ENCODE measurements at regions not wholly inside any gene's neighbourhood (a gene's known extent, or its start where the extent isn't known, plus 50 kb on each side); places are given as distances from the start of the nearest gene placed in this dataset.
"Not testable (repeated sequence)": the region's sequence is repeated elsewhere in the genome, so short reads cannot be mapped to it uniquely, and the experiment has no call there.

- DNase-seq (no peak), FAIRE-seq (no peak)
- Histone ChIP-seq H3K9ac (ENCODE audit: low read length in 3 of 3) (no peak overlapping the region), H3K4me1 (ENCODE audit: control insufficient read depth in 2 of 3, insufficient read depth in 2 of 3, low read depth in 1 of 3, low read length in 3 of 3) (no peaks in the 10 kb centered on the region), H3K27ac (ENCODE audit: low read depth in 2 of 2, low read length in 2 of 2) (no peak overlapping the region), H3K36me3 (ENCODE audit: control insufficient read depth in 2 of 3, insufficient read depth in 3 of 3, low read length in 3 of 3) (no peaks in the 10 kb centered on the region), H3K4me3 (ENCODE audit: low read length in 3 of 3) (no peak overlapping the region), H3K27me3 (ENCODE audit: control insufficient read depth, insufficient read depth, low read length) (no peaks in the 10 kb centered on the region), H3K9me3 (ENCODE audit: control insufficient read depth in 2 of 3, insufficient read depth in 1 of 3, low read length in 3 of 3) (no peaks in the 10 kb centered on the region)
- TF ChIP-seq CTCF (IDR thresholded peaks at IDR 0.05; ENCODE audit: borderline replicate concordance, extremely low read depth, insufficient read depth): no peak
- intact Hi-C loops (cut with DNase I): no loop called here
These were observed 133.6 kb downstream of the PLPPR4 start for GRCh38 chr1:99397863-99398262.

DNA sequence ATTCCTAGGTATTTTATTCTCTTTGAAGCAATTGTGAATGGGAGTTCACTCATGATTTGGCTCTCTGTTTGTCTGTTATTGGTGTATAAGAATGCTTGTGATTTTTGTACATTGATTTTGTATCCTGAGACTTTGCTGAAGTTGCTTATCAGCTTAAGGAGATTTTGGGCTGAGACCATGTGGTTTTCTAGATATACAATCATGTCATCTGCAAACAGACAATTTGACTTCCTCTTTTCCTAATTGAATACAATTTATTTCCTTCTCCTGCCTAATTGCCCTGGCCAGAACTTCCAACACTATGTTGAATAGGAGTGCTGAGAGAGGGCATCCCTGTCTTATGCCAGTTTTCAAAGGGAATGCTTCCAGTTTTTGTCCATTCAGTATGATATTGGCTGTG lies 137.3 kb downstream of the PLPPR4 start:
- H3K36me3 ChIP-seq (ENCODE audit: control insufficient read depth in 2 of 3, insufficient read depth in 3 of 3, low read length in 3 of 3); H3K27ac ChIP-seq (ENCODE audit: low read depth in 2 of 2, low read length in 2 of 2); H3K4me1 ChIP-seq (ENCODE audit: control insufficient read depth in 2 of 3, insufficient read depth in 2 of 3, low read depth in 1 of 3, low read length in 3 of 3); H3K9ac ChIP-seq (ENCODE audit: low read length in 3 of 3); intact Hi-C loops (cut with DNase I); H3K4me3 ChIP-seq (ENCODE audit: low read length in 3 of 3); DNase-seq; H3K27me3 ChIP-seq (ENCODE audit: control insufficient read depth, insufficient read depth, low read length); FAIRE-seq; H3K9me3 ChIP-seq (ENCODE audit: control insufficient read depth in 2 of 3, insufficient read depth in 1 of 3, low read length in 3 of 3): not testable (repeated sequence)

DNA sequence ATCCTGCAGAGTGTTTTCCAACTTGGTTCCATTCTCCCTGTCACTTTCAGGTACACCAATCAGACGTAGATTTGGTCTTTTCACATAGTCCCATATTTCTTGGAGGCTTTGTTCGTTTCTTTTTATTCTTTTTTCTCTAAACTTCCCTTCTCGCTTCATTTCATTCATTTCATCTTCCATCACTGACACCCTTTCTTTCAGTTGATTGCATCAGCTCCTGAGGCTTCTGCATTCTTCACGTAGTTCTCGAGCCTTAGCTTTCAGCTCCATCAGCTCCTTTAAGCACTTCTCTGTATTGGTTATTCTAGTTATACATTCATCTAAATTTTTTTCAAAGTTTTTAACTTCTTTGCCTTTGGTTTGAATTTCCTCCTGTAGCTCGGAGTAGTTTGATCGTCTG lies 140.1 kb downstream of the PLPPR4 start:
- intact Hi-C loops (cut with DNase I); H3K36me3 ChIP-seq (ENCODE audit: control insufficient read depth in 2 of 3, insufficient read depth in 3 of 3, low read length in 3 of 3); FAIRE-seq; H3K4me3 ChIP-seq (ENCODE audit: low read length in 3 of 3); H3K9me3 ChIP-seq (ENCODE audit: control insufficient read depth in 2 of 3, insufficient read depth in 1 of 3, low read length in 3 of 3); H3K9ac ChIP-seq (ENCODE audit: low read length in 3 of 3); H3K27me3 ChIP-seq (ENCODE audit: control insufficient read depth, insufficient read depth, low read length); DNase-seq; H3K27ac ChIP-seq (ENCODE audit: low read depth in 2 of 2, low read length in 2 of 2); H3K4me1 ChIP-seq (ENCODE audit: control insufficient read depth in 2 of 3, insufficient read depth in 2 of 3, low read depth in 1 of 3, low read length in 3 of 3): not testable (repeated sequence)

DNA sequence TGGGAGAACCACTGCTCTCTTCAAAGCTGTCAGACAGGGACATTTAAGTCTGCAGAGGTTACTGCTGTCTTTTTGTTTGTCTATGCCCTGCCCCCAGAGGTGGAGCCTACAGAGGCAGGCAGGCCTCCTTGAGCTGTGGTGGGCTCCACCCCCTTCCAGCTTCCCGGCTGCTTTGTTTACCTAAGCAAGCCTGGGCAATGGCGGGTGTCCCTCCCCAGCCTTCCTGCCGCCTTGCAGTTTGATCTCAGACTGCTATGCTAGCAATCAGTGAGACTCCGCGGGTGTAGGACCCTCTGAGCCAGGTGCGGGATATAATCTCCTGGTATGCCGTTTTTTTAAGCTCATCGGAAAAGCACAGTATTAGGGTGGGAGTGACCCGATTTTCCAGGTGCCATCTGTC lies 141.0 kb downstream of the PLPPR4 start:
- H3K27ac ChIP-seq (ENCODE audit: low read depth in 2 of 2, low read length in 2 of 2); FAIRE-seq; H3K36me3 ChIP-seq (ENCODE audit: control insufficient read depth in 2 of 3, insufficient read depth in 3 of 3, low read length in 3 of 3); H3K4me1 ChIP-seq (ENCODE audit: control insufficient read depth in 2 of 3, insufficient read depth in 2 of 3, low read depth in 1 of 3, low read length in 3 of 3); H3K27me3 ChIP-seq (ENCODE audit: control insufficient read depth, insufficient read depth, low read length); intact Hi-C loops (cut with DNase I); H3K4me3 ChIP-seq (ENCODE audit: low read length in 3 of 3); H3K9ac ChIP-seq (ENCODE audit: low read length in 3 of 3); H3K9me3 ChIP-seq (ENCODE audit: control insufficient read depth in 2 of 3, insufficient read depth in 1 of 3, low read length in 3 of 3): not testable (repeated sequence)
- peak in 1 of 5 donors; percentile 29 for DNase-seq

- no peak for TF ChIP-seq CTCF (IDR thresholded peaks at IDR 0.05; ENCODE audit: borderline replicate concordance, extremely low read depth, insufficient read depth)
- H3K9ac ChIP-seq (ENCODE audit: low read length in 3 of 3): no peak overlapping the region
- no peaks in the 10 kb centered on the region for H3K4me1 ChIP-seq (ENCODE audit: control insufficient read depth in 2 of 3, insufficient read depth in 2 of 3, low read depth in 1 of 3, low read length in 3 of 3)
- no peaks in the 10 kb centered on the region for H3K9me3 ChIP-seq (ENCODE audit: control insufficient read depth in 2 of 3, insufficient read depth in 1 of 3, low read length in 3 of 3)
- no peak for FAIRE-seq
- H3K27me3 ChIP-seq (ENCODE audit: control insufficient read depth, insufficient read depth, low read length): no peaks in the 10 kb centered on the region
- no peak overlapping the region for H3K4me3 ChIP-seq (ENCODE audit: low read length in 3 of 3)
- no peak overlapping the region for H3K27ac ChIP-seq (ENCODE audit: low read depth in 2 of 2, low read length in 2 of 2)
- intact Hi-C loops (cut with DNase I): no loop called here
- no peaks in the 10 kb centered on the region for H3K36me3 ChIP-seq (ENCODE audit: control insufficient read depth in 2 of 3, insufficient read depth in 3 of 3, low read length in 3 of 3)
- no peak for DNase-seq
These were observed 142.7 kb downstream of the PLPPR4 start for GRCh38 chr1:99407018-99407417.

Measured in kidney (tissue), 13 donors.